GM18907 (cell line): ENCODE measurements at regions not wholly inside any gene's neighbourhood (a gene's known extent, or its start where the extent isn't known, plus 50 kb on each side); places are given as distances from the start of the nearest gene placed in this dataset.

Source experiments
- ATAC-seq: cut with Tn5 transposase; IDR thresholded peaks from one replicate; pipeline ENCODE4 v1.9.1; 2021; ENCODE audit warnings: mild to moderate bottlenecking, moderate library complexity; ENCODE audit not compliant: unreplicated experiment

DNA sequence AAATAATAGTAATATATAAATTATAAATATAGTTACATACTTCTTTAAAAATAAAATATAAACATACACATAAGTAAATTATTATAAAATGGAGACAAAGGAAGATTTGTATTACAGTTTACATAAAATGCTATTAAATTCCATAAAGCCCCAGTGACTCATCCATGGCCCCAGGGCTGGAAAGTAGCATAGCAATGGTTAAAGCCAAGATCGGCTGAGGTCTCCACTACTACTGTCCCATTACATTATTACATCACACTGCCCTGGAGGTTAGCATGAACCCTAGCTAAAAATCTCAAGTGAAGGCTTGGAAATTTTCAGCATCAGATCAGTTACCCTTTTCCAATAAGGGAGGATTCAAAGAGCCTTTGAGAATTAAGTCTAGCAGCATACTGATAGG lies 936.2 kb downstream of the DSC3 start:
- no peak for ATAC-seq

- ATAC-seq = no peak
Measured at GRCh38 chr18:30103881-30104280, 938.7 kb downstream of the DSC3 start.

GRCh38 chr18:30096796-30097195 lies 945.7 kb downstream of the DSC3 start:
- no peak for ATAC-seq

- ATAC-seq = no peak
Measured at GRCh38 chr18:30094556-30094955, 948.0 kb downstream of the DSC3 start.

DNA sequence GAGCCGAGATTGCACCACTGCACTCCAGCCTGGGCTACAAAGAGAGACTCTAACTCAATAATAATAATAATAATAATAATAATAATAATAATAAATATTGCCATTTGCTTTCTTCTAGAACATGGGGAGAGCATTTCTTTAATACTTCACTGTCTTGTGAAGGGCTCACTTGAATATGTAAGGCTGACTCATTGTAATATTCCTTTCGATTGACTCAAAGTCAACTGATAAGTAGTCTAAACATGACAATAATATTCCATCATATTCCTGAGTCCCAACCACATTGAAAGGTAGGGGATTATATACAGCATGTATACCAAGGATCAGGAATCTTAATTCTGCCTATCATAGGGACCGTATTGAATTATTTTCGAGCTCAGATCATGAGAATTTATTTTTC lies 949.2 kb downstream of the DSC3 start:
- ATAC-seq = no peak

DNA sequence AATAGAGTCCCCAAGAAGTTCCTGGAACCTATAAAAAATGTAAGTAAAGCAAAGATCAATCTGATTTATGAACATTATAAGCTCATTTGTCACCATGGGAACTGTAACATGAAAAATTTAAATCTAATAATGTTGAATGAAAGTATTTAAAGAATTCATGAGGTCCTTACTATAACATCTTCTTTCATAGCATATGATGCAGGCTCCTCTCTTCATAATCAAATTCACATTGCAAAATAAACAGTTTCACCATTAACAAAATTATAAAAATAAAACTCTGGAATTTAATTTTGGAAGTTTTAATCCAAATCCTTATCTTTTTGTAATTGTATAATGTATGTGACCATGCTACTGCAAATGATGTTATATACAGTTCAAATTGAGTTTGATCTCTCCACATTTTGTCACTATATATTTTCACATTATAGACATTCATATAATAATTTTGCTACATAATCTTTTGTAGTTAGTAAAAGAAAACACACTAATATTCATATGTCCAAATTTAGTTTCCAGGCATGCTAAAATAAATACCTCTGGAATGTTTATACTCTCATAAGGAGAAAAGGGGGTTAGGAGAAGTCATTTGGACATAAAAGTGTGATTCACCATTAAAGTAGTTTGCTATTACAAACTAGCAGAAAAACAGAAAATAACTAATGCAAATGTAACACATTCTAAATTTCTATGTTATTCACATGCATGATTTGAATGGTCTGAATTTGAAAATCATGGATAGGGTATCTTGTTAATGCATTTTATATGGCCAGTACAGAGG lies 954.1 kb downstream of the DSC3 start:
- no peak for ATAC-seq

GRCh38 chr18:30086351-30086750 lies 956.2 kb downstream of the DSC3 start:
- ATAC-seq = no peak

- ATAC-seq = no peak
Measured at GRCh38 chr18:30081122-30081521, 961.4 kb downstream of the DSC3 start.

GRCh38 chr18:30072609-30073385 lies 969.7 kb downstream of the DSC3 start:
- ATAC-seq = no peak

GRCh38 chr18:30066288-30066687 lies 976.3 kb downstream of the DSC3 start:
- ATAC-seq = no peak

DNA sequence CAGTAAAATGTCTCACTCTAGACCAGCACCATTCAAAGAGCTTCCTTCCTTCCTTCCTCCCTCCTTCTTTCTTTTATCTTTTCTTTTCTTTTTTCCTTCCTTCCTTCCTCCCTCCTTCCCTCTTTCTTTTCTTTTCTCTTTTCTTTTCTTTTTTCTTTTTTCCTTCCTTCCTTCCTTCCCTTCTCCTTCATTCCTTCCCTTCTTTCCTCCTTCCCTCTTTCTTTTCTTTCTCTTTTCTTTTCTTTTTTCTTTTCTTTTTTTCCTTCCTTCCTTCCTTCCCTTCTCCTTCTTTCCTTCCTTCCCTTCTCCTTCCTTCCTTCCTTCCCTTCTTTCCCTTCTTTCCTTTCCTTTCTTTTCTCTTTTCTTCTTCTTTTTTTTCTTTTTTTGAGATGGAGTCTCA lies 985.1 kb downstream of the DSC3 start:
- no peak for ATAC-seq

- ATAC-seq = no peak
Measured at GRCh38 chr18:30056528-30056927, 986.0 kb downstream of the DSC3 start.

DNA sequence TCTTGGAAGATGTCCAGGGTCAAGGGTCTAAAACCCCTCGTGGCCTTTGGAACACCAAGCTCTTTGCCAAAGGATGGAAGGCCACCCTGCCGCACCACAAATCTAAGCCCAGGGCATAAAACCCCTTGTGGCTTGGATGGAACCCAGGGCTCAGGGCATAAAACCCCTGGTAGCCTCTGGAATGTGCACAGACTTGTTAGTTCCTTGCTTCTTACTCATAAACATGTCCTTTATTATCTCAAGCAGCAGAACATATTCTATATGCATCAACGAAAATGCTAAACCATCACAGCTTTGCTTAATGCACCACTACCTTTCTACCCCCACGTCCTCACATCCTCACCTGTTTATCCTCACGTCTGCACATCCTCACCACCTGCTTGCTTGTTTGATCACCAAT lies 998.0 kb downstream of the DSC3 start:
- ATAC-seq = no peak

GRCh38 chr18:30039201-30039600 lies 1003.3 kb downstream of the DSC3 start:
- ATAC-seq = no peak

- ATAC-seq = no peak
Measured at GRCh38 chr18:30034818-30035217, 1007.7 kb downstream of the DSC3 start.

DNA sequence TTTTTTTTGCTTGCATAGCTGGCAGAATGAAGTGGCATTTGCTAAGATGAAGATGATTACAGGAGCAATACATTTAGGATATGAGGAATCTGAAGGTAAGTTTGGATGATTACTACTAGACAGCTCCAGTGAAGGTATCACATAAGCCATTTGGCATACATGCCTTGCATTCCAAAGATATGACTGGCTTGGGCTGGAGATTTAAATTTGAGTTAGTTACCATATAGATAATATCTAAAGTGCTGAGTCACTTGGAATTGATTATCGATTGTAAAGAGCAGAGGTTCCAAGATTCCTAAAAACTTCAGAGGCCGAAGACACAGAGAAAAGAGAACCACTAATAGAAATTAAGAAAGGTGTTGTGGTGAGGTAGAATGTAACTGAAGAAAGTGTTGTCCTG lies 1026.4 kb downstream of the DSC3 start:
- ATAC-seq = no peak

DNA sequence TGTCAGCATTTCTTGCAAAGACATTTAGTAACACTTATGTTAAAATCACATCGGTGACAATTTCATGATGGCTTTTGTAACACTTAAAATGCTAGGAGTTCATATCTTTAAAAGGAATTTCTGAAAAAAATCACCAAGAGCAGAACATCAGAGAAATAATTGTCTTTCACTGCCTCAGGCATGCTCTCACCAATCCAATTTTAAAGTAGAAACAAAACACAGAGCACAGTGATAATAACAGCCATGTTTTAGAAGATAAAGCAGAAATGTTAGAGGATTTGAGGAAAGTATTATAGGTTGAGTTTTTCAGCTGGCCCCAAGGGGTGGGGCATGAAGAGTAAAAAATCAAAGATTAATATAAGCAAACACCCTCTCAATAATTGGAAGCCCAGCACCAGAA lies 1037.6 kb downstream of the DSC3 start:
- no peak for ATAC-seq

DNA sequence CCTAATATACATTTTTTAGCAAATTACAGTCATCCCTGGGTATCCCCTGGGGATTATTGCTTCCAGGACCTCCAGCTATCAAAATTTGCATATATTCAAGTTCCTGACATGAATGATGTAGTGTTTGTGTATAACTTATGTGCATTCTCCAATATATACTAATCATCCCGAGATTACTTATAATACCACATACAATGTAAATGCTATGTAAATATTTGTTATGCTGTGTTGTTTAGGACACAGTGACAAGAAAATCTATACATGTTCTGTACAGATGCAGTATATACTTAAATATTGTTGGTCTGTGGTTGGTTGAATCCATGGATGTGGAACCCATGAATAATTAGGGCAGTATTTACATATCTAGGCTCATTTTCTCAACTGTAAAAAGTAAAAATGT lies 1060.3 kb downstream of the DSC3 start:
- no peak for ATAC-seq

- no peak for ATAC-seq
Measured at GRCh38 chr18:29979881-29980280, 1062.7 kb downstream of the DSC3 start.

- no peak for ATAC-seq
Measured at GRCh38 chr18:29969876-29970275, 1072.7 kb downstream of the DSC3 start.

DNA sequence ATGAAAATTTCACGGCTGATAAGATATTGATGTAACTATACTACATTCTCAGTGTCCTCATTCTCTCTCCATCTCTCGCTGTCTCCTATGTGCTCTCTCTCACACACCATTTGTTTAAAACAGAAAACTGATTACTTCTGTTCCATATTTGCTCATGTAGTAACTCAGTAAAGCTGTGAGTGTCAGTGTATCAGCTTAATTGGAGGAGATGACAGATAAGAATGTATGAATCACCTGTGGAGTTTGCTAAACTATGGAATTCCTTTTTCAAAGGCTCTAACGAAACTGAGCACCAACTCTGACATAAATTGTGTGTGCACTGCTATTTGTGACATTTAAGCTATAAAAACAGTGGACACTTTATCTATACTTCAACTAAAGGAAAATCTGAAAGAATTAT lies 1080.0 kb downstream of the DSC3 start:
- ATAC-seq = no peak

GRCh38 chr18:29960539-29960938 lies 1082.0 kb downstream of the DSC3 start:
- ATAC-seq = no peak
